Trophoblast cell (in vitro differentiated cells and primary cell): ENCODE measurements at regions not wholly inside any gene's neighbourhood (a gene's known extent, or its start where the extent isn't known, plus 50 kb on each side); places are given as distances from the start of the nearest gene placed in this dataset.

Source experiments
- DNase-seq, 2 donors: peaks; one replicate each; pipeline ENCODE4 v3.0.0-alpha.2; 2016
- H2AFZ ChIP-seq: 2 replicates; pipeline ENCODE4 v1.6.1; 2013; ENCODE audit warnings: low read length, moderate library complexity, mild to moderate bottlenecking; ENCODE audit not compliant: insufficient read depth, poor library complexity
- H2AK5ac ChIP-seq: 2 replicates; pipeline ENCODE4 v1.6.1; 2013; ENCODE audit warnings: mild to moderate bottlenecking, low read length
- H2BK120ac ChIP-seq: 2 replicates; pipeline ENCODE4 v1.6.1; 2013; ENCODE audit warnings: low read length, mild to moderate bottlenecking, moderate library complexity; ENCODE audit not compliant: insufficient read depth, poor library complexity
- H2BK12ac ChIP-seq: 2 replicates; pipeline ENCODE4 v1.6.1; 2013; ENCODE audit warnings: mild to moderate bottlenecking, low read length, moderate library complexity
- H2BK5ac ChIP-seq: 2 replicates; pipeline ENCODE4 v1.6.1; 2013; ENCODE audit warnings: low read length, low read depth, moderate library complexity, mild to moderate bottlenecking; ENCODE audit not compliant: poor library complexity
- H3K14ac ChIP-seq: 2 replicates; pipeline ENCODE4 v1.6.1; 2013; ENCODE audit warnings: mild to moderate bottlenecking, low read length
- H3K18ac ChIP-seq: 2 replicates; pipeline ENCODE4 v1.6.1; 2013; ENCODE audit warnings: mild to moderate bottlenecking, low read length
- H3K23ac ChIP-seq: 2 replicates; pipeline ENCODE4 v1.6.1; 2013; ENCODE audit warnings: low read length
- H3K27ac ChIP-seq: 2 replicates; pipeline ENCODE4 v1.5.1; 2013; ENCODE audit warnings: low read depth, mild to moderate bottlenecking, inconsistent platforms, low read length, moderate library complexity
- H3K27me3 ChIP-seq: 2 replicates; pipeline ENCODE4 v1.6.1; 2013; ENCODE audit warnings: inconsistent platforms, mild to moderate bottlenecking, low read length, moderate library complexity; ENCODE audit not compliant: insufficient read depth
- H3K36me3 ChIP-seq, 2 experiments: 1 replicate in 1 of 2; 2 replicates in 1 of 2; pipeline ENCODE4 v1.6.1; 2013; ENCODE audit warnings: low read length in 2 of 2, mild to moderate bottlenecking in 2 of 2, moderate library complexity in 1 of 2; ENCODE audit not compliant: insufficient read depth in 2 of 2, control insufficient read depth in 1 of 2
- H3K4ac ChIP-seq: 2 replicates; pipeline ENCODE4 v1.6.1; 2013; ENCODE audit warnings: low read depth, mild to moderate bottlenecking, low read length, moderate library complexity
- H3K4me1 ChIP-seq, 2 experiments: 1 replicate in 1 of 2; 2 replicates in 1 of 2; pipeline ENCODE4 v1.6.1; 2013; ENCODE audit warnings: low read length in 2 of 2, mild to moderate bottlenecking in 2 of 2, moderate library complexity in 1 of 2; ENCODE audit not compliant: insufficient read depth in 2 of 2, control insufficient read depth in 1 of 2
- H3K4me2 ChIP-seq: 2 replicates; pipeline ENCODE4 v1.6.1; 2013; ENCODE audit warnings: inconsistent platforms, mild to moderate bottlenecking, low read length, moderate library complexity
- H3K4me3 ChIP-seq: 2 replicates; pipeline ENCODE4 v1.5.1; 2013; ENCODE audit warnings: mild to moderate bottlenecking, low read depth, low read length, inconsistent platforms
- H3K79me1 ChIP-seq: one replicate; pipeline ENCODE4 v1.6.1; 2013; ENCODE audit warnings: low read length
- H3K79me2 ChIP-seq: 2 replicates; pipeline ENCODE4 v1.6.1; 2013; ENCODE audit warnings: low read length, mild to moderate bottlenecking; ENCODE audit not compliant: control insufficient read depth, insufficient read depth, poor library complexity
- H3K9ac ChIP-seq: 2 replicates; pipeline ENCODE4 v1.6.1; 2013; ENCODE audit warnings: mild to moderate bottlenecking, low read length
- H3K9me3 ChIP-seq: 2 replicates; pipeline ENCODE4 v1.6.1; 2013; ENCODE audit warnings: low read depth, mild to moderate bottlenecking, control low read depth, inconsistent platforms, low read length; ENCODE audit not compliant: insufficient read depth
- H4K12ac ChIP-seq: 2 replicates; pipeline ENCODE4 v1.6.1; 2013; ENCODE audit warnings: low read depth, mild to moderate bottlenecking, low read length, moderate library complexity
- H4K8ac ChIP-seq: 2 replicates; pipeline ENCODE4 v1.6.1; 2013; ENCODE audit warnings: low read depth, mild to moderate bottlenecking, low read length, moderate library complexity
- H4K91ac ChIP-seq: one replicate; pipeline ENCODE4 v1.6.1; 2013; ENCODE audit warnings: low read depth, mild to moderate bottlenecking, low read length, moderate library complexity
- WGBS: extraction: QIAGEN DNeasy Blood & Tissue Kit; methylation state at CpG from one replicate; pipeline ENCODE4 v1.1.7; 2013; ENCODE audit warnings: missing lambda C conversion rate; ENCODE audit not compliant: insufficient read length, insufficient coverage; ENCODE audit errors: extremely low coverage; 5-methylcytosine and 5-hydroxymethylcytosine counted together

GRCh38 chr18:78196280-78196679 lies 783.3 kb upstream of the SALL3 start:
- H2BK5ac ChIP-seq: no peak overlapping the region
- H2AFZ ChIP-seq: no peak overlapping the region
- no peak overlapping the region for H4K8ac ChIP-seq
- no peaks in the 10 kb centered on the region for H3K79me1 ChIP-seq
- no peak overlapping the region for H3K27ac ChIP-seq
- no peak overlapping the region for H2AK5ac ChIP-seq
- no peaks in the 10 kb centered on the region for H3K4me1 ChIP-seq
- H3K14ac ChIP-seq: no peak overlapping the region
- H3K9ac ChIP-seq: no peak overlapping the region
- WGBS: no CpG with 5 or more reads among the region's 2 CpGs
- H3K4me2 ChIP-seq: no peak overlapping the region
- no peaks in the 10 kb centered on the region for H3K36me3 ChIP-seq
- no peak overlapping the region for H3K18ac ChIP-seq
- peaks cover 3% of the 10 kb centered on the region for H3K9me3 ChIP-seq
- no peak overlapping the region for H3K23ac ChIP-seq
- no peak overlapping the region for H4K12ac ChIP-seq
- H3K4me3 ChIP-seq: no peak overlapping the region
- H4K91ac ChIP-seq: no peak overlapping the region
- H2BK120ac ChIP-seq: no peak overlapping the region
- no peaks in the 10 kb centered on the region for H3K79me2 ChIP-seq
- no peaks in the 10 kb centered on the region for H3K27me3 ChIP-seq
- H2BK12ac ChIP-seq: no peak overlapping the region
- no peak overlapping the region for H3K4ac ChIP-seq
- no peak for DNase-seq

- Histone ChIP-seq H2AK5ac (no peak overlapping the region), H2AFZ (no peak overlapping the region), H2BK5ac (no peak overlapping the region), H3K79me1 (no peaks in the 10 kb centered on the region), H3K79me2 (no peaks in the 10 kb centered on the region), H4K91ac (no peak overlapping the region), H3K9ac (no peak overlapping the region), H3K14ac (no peak overlapping the region), H2BK12ac (no peak overlapping the region), H4K12ac (no peak overlapping the region), H3K23ac (no peak overlapping the region), H3K27ac (no peak overlapping the region), H3K4me3 (no peak overlapping the region), H3K4me2 (no peak overlapping the region), H3K9me3 (peaks cover 3% of the 10 kb centered on the region), H4K8ac (no peak overlapping the region), H3K4ac (no peak overlapping the region), H3K4me1 (no peaks in the 10 kb centered on the region), H2BK120ac (no peak overlapping the region), H3K36me3 (no peaks in the 10 kb centered on the region), H3K18ac (no peak overlapping the region), H3K27me3 (no peaks in the 10 kb centered on the region)
- no peak for DNase-seq
- WGBS: no CpG with 5 or more reads among the region's 5 CpGs
Measured at GRCh38 chr18:78199002-78199401, 780.6 kb upstream of the SALL3 start.

- WGBS: no CpG with 5 or more reads among the region's 4 CpGs
- H2BK120ac ChIP-seq: no peak overlapping the region
- no peak overlapping the region for H2BK5ac ChIP-seq
- H2AK5ac ChIP-seq: no peak overlapping the region
- H3K27me3 ChIP-seq: no peaks in the 10 kb centered on the region
- H4K8ac ChIP-seq: no peak overlapping the region
- H3K79me2 ChIP-seq: no peaks in the 10 kb centered on the region
- H3K9ac ChIP-seq: no peak overlapping the region
- no peak for DNase-seq
- H3K27ac ChIP-seq: no peak overlapping the region
- no peaks in the 10 kb centered on the region for H3K36me3 ChIP-seq
- H3K4ac ChIP-seq: no peak overlapping the region
- H3K23ac ChIP-seq: no peak overlapping the region
- no peak overlapping the region for H3K4me2 ChIP-seq
- H4K91ac ChIP-seq: no peak overlapping the region
- H3K9me3 ChIP-seq: peaks cover 3% of the 10 kb centered on the region
- no peak overlapping the region for H3K14ac ChIP-seq
- H2BK12ac ChIP-seq: no peak overlapping the region
- no peak overlapping the region for H2AFZ ChIP-seq
- no peak overlapping the region for H3K18ac ChIP-seq
- no peak overlapping the region for H4K12ac ChIP-seq
- H3K79me1 ChIP-seq: no peaks in the 10 kb centered on the region
- no peak overlapping the region for H3K4me3 ChIP-seq
- no peaks in the 10 kb centered on the region for H3K4me1 ChIP-seq
Measured at GRCh38 chr18:78199611-78200010, 780.0 kb upstream of the SALL3 start.

GRCh38 chr18:78207942-78208341 lies 771.7 kb upstream of the SALL3 start:
- H3K4ac ChIP-seq: no peak overlapping the region
- H2AK5ac ChIP-seq: no peak overlapping the region
- no peaks in the 10 kb centered on the region for H3K79me2 ChIP-seq
- no peaks in the 10 kb centered on the region for H3K27me3 ChIP-seq
- H3K18ac ChIP-seq: no peak overlapping the region
- no peak overlapping the region for H4K8ac ChIP-seq
- H4K91ac ChIP-seq: no peak overlapping the region
- no peak overlapping the region for H2BK12ac ChIP-seq
- H3K4me2 ChIP-seq: no peak overlapping the region
- no peaks in the 10 kb centered on the region for H3K36me3 ChIP-seq
- no CpG with 5 or more reads among the region's 10 CpGs for WGBS
- H3K9ac ChIP-seq: no peak overlapping the region
- no peak overlapping the region for H2AFZ ChIP-seq
- no peak overlapping the region for H3K23ac ChIP-seq
- H4K12ac ChIP-seq: no peak overlapping the region
- DNase-seq: no peak
- H3K79me1 ChIP-seq: no peaks in the 10 kb centered on the region
- H3K4me3 ChIP-seq: no peak overlapping the region
- H3K9me3 ChIP-seq: peaks cover 1% of the 10 kb centered on the region
- H2BK120ac ChIP-seq: no peak overlapping the region
- H2BK5ac ChIP-seq: no peak overlapping the region
- no peak overlapping the region for H3K27ac ChIP-seq
- H3K4me1 ChIP-seq: no peaks in the 10 kb centered on the region
- no peak overlapping the region for H3K14ac ChIP-seq
